Liver (tissue), 8 donors: ENCODE measurements at regions not wholly inside any gene's neighbourhood (a gene's known extent, or its start where the extent isn't known, plus 50 kb on each side); places are given as distances from the start of the nearest gene placed in this dataset.

ENCODE experiments used
- DNase-seq: peaks from one replicate; pipeline ENCODE4 v3.0.0-alpha.2; 2017; ENCODE audit warnings: low spot score
- H3K27ac ChIP-seq, 2 donors: one replicate each; pipeline ENCODE4 v1.7.0; 2013; ENCODE audit warnings: inconsistent platforms in 2 of 2, low read length in 2 of 2, control low read depth in 1 of 2, low read depth in 1 of 2, mild to moderate bottlenecking in 1 of 2
- H3K27me3 ChIP-seq, 4 donors: one replicate each; pipeline versions ENCODE4 v1.6.1 to v1.7.0; 2013; ENCODE audit warnings: low read length in 3 of 4, inconsistent platforms in 1 of 4, mild to moderate bottlenecking in 1 of 4, moderate library complexity in 1 of 4; ENCODE audit not compliant: control insufficient read depth in 4 of 4, insufficient read depth in 4 of 4
- H3K36me3 ChIP-seq, 4 donors: one replicate each; pipeline versions ENCODE4 v1.6.1 to v1.7.0; 2013; ENCODE audit warnings: low read length in 3 of 4, mild to moderate bottlenecking in 3 of 4, low read depth in 1 of 4, moderate library complexity in 1 of 4; ENCODE audit not compliant: control insufficient read depth in 4 of 4, insufficient read depth in 3 of 4
- H3K4me1 ChIP-seq, 4 donors: one replicate each; pipeline versions ENCODE4 v1.6.1 to v1.7.0; 2013; ENCODE audit warnings: low read length in 3 of 4, mild to moderate bottlenecking in 3 of 4, moderate library complexity in 1 of 4; ENCODE audit not compliant: control insufficient read depth in 4 of 4, insufficient read depth in 4 of 4
- H3K4me3 ChIP-seq, 3 donors: one replicate each; pipeline versions ENCODE4 v1.6.1 to v1.7.0; 2013; ENCODE audit warnings: low read length in 3 of 3, control low read depth in 1 of 3, low read depth in 1 of 3, mild to moderate bottlenecking in 1 of 3
- H3K9ac ChIP-seq, 2 donors: one replicate each; pipeline ENCODE4 v1.7.0; 2013; ENCODE audit warnings: low read length in 2 of 2, mild to moderate bottlenecking in 2 of 2, moderate library complexity in 2 of 2, control low read depth in 1 of 2, low read depth in 1 of 2
- H3K9me3 ChIP-seq, 4 donors: one replicate each; pipeline versions ENCODE4 v1.6.1 to v1.7.0; 2013; ENCODE audit warnings: low read length in 3 of 4; ENCODE audit not compliant: control insufficient read depth in 4 of 4
- EGR1 ChIP-seq, 2 donors: IDR thresholded peaks; 2 replicates each; pipeline ENCODE4 v1.6.1; 2016 to 2018; ENCODE audit warnings: antibody characterized with exemption in 2 of 2, low read depth in 2 of 2
- FOXA1 ChIP-seq: IDR thresholded peaks from 2 replicates; pipeline ENCODE4 v1.6.1; 2016; ENCODE audit warnings: antibody characterized with exemption
- FOXA2 ChIP-seq: IDR thresholded peaks from 2 replicates; pipeline ENCODE4 v1.6.1; 2016; ENCODE audit warnings: antibody characterized with exemption
- GABPA ChIP-seq, 2 donors: IDR thresholded peaks in 1 of 2; conservative IDR thresholded peaks in 1 of 2; 2 replicates each; pipeline ENCODE4 v1.6.1; 2016; ENCODE audit warnings: antibody characterized with exemption in 2 of 2, mild to moderate bottlenecking in 1 of 2, moderate library complexity in 1 of 2
- HNF4A ChIP-seq, 2 donors: conservative IDR thresholded peaks; 2 replicates each; pipeline ENCODE4 v1.6.1; 2016; ENCODE audit warnings: antibody characterized with exemption in 2 of 2, mild to moderate bottlenecking in 2 of 2
- HNF4G ChIP-seq: IDR thresholded peaks from 2 replicates; pipeline ENCODE4 v1.6.1; 2016; ENCODE audit warnings: antibody characterized with exemption
- JUND ChIP-seq, 2 donors: IDR thresholded peaks; 2 replicates each; pipeline ENCODE4 v1.6.1; 2016; ENCODE audit warnings: antibody characterized with exemption in 2 of 2
- NR2F2 ChIP-seq: IDR thresholded peaks from 2 replicates; pipeline ENCODE4 v1.6.1; 2016; ENCODE audit warnings: antibody characterized with exemption
- RAD21 ChIP-seq, 2 donors: IDR thresholded peaks; 2 replicates each; pipeline ENCODE4 v1.6.1; 2016; ENCODE audit warnings: antibody characterized with exemption in 2 of 2, mild to moderate bottlenecking in 2 of 2
- RXRA ChIP-seq, 2 donors: IDR thresholded peaks; 2 replicates each; pipeline ENCODE4 v1.6.1; 2017 to 2018; ENCODE audit warnings: antibody characterized with exemption in 2 of 2, mild to moderate bottlenecking in 1 of 2
- SP1 ChIP-seq: IDR thresholded peaks from 2 replicates; pipeline ENCODE4 v1.6.1; 2018; ENCODE audit warnings: antibody characterized with exemption, mild to moderate bottlenecking
- TAF1 ChIP-seq: conservative IDR thresholded peaks from 2 replicates; pipeline ENCODE4 v1.6.1; 2016; ENCODE audit warnings: antibody characterized with exemption, mild to moderate bottlenecking
- YY1 ChIP-seq: IDR thresholded peaks from 2 replicates; pipeline ENCODE4 v1.6.1; 2016; ENCODE audit warnings: antibody characterized with exemption, mild to moderate bottlenecking
- WGBS: extraction: QIAGEN DNeasy Blood & Tissue Kit; methylation state at CpG from one replicate; pipeline ENCODE4 v1.1.7; 2013; 5-methylcytosine and 5-hydroxymethylcytosine counted together
- TF ChIP-seq, protein P1 (sequence below): fragments of 150-350 bp; IDR thresholded peaks from 2 replicates; pipeline ENCODE4 v1.5.1; 2017; ENCODE audit warnings: improper control_type of control experiment, low read depth, low read length; ENCODE audit not compliant: missing input control
- TF ChIP-seq, protein P2 (sequence below): IDR thresholded peaks from 2 replicates; pipeline ENCODE4 v1.6.1; 2016; ENCODE audit warnings: antibody characterized with exemption
- TF ChIP-seq, protein P3 (sequence below): IDR thresholded peaks from 2 replicates; pipeline ENCODE4 v1.6.1; 2016; ENCODE audit warnings: antibody characterized with exemption, mild to moderate bottlenecking
- TF ChIP-seq, protein P4 (sequence below): IDR thresholded peaks from 2 replicates; pipeline ENCODE4 v1.6.1; 2016; ENCODE audit warnings: antibody characterized with exemption
- donor health status: healthy.
- donor health status: healthy.
- donor health status: healthy.
- donor health status: healthy.
- donor health status: healthy.

DNA sequence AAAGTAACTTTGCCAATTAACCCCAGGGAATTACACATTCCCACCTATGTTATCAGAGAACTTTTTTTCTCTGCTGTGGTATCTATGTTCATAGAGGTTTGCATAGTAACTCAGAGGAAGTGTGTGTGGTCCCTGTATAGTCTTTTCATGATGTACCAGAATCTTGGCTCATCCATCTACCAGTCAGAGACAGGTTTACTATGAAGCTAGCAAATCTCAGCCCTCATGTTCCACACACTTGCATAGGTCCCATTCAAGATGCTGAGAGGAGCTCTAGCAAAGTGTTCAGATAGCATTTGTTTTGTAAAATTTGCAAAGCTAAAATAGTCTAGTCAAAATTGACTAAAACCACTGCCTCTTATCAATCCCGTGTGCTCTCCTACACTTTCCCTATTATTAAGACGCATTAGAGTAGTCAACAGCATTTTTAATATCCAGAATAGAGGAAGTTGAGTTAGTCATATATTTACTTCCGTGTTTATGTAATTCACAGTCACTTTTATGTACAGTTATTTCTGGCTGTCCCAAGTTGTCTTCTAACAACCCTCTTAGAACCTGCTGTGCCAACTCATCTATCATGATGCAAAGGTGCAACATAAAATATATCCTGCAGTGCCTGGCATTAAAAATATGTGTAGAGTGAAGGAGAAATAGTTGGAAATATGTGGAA, 184.2 kb downstream of the FAM76B start:
- whole genome bisulfite sequencing, result 76% methylated on average over 3 of the region's 3 CpGs
- H3K4me1 ChIP-seq, result peaks cover 0 to under 1% (median 0%) of the 10 kb centered on the region in 4 donors
- TF ChIP-seq HNF4A (conservative IDR thresholded peaks at IDR 0.05) (no peak), NR2F2 (no peak), RXRA (IDR thresholded peaks at IDR 0.05) (no peak), FOXA1 (no peak), GABPA (IDR thresholded peaks at IDR 0.05 in 1 of 2, conservative IDR thresholded peaks at IDR 0.05 in 1 of 2) (no peak)
- TF ChIP-seq, protein P1, sequence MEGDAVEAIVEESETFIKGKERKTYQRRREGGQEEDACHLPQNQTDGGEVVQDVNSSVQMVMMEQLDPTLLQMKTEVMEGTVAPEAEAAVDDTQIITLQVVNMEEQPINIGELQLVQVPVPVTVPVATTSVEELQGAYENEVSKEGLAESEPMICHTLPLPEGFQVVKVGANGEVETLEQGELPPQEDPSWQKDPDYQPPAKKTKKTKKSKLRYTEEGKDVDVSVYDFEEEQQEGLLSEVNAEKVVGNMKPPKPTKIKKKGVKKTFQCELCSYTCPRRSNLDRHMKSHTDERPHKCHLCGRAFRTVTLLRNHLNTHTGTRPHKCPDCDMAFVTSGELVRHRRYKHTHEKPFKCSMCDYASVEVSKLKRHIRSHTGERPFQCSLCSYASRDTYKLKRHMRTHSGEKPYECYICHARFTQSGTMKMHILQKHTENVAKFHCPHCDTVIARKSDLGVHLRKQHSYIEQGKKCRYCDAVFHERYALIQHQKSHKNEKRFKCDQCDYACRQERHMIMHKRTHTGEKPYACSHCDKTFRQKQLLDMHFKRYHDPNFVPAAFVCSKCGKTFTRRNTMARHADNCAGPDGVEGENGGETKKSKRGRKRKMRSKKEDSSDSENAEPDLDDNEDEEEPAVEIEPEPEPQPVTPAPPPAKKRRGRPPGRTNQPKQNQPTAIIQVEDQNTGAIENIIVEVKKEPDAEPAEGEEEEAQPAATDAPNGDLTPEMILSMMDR, result no peak
- no peak for DNase-seq
- H3K36me3 ChIP-seq, result no peaks in the 10 kb centered on the region
- H3K27ac ChIP-seq, result no peak overlapping the region
- no peak overlapping the region for H3K4me3 ChIP-seq
- no peaks in the 10 kb centered on the region for H3K9me3 ChIP-seq
- no peak overlapping the region for H3K9ac ChIP-seq
- no peaks in the 10 kb centered on the region for H3K27me3 ChIP-seq

DNA sequence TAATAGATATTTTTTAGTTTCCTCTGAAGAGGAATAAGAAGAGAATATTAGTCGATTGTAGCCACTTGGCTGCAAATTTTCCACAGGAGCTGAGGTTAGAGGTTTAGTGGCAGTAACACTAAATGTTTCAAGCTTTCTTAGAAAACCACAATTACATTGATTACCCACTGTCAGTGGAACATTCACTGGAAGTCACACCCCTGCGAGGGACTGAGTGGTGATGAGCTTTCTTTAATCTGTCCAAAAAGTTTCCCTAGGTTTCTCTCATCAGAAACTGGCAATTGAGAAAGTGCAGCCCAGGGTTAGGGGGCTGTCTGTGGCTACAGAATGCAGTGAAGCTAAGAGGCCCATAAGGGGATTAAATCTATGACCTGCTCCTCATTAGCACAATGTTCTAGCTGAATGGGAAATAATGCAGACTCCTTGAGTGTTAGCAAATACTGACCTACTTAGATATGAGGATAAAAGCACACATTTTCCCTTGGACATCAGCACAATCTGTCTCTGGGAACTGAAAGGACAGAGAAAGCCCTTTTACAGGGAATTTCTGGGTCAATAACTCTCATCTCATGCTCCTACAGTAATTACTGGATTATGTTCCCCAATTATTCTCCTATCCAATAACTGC, 189.5 kb downstream of the FAM76B start:
- peaks cover 0 to 4% (median 0%) of the 10 kb centered on the region in 4 donors for H3K4me1 ChIP-seq
- TF ChIP-seq GABPA (IDR thresholded peaks at IDR 0.05 in 1 of 2, conservative IDR thresholded peaks at IDR 0.05 in 1 of 2) (no peak), YY1 (no peak), NR2F2 (peak; percentile 59), FOXA2 (no peak), HNF4A (conservative IDR thresholded peaks at IDR 0.05) (no peak), RAD21 (IDR thresholded peaks at IDR 0.05) (peak in 1 of 2 donors; percentile 20), SP1 (peak; percentile 15)
- 52% methylated on average over 2 of the region's 2 CpGs for WGBS
- no peaks in the 10 kb centered on the region for H3K27me3 ChIP-seq
- no peaks in the 10 kb centered on the region for H3K36me3 ChIP-seq
- H3K27ac ChIP-seq, result no peak overlapping the region
- no peak overlapping the region for H3K9ac ChIP-seq
- H3K4me3 ChIP-seq, result no peak overlapping the region
- H3K9me3 ChIP-seq, result no peaks in the 10 kb centered on the region
- DNase-seq, result no peak

DNA sequence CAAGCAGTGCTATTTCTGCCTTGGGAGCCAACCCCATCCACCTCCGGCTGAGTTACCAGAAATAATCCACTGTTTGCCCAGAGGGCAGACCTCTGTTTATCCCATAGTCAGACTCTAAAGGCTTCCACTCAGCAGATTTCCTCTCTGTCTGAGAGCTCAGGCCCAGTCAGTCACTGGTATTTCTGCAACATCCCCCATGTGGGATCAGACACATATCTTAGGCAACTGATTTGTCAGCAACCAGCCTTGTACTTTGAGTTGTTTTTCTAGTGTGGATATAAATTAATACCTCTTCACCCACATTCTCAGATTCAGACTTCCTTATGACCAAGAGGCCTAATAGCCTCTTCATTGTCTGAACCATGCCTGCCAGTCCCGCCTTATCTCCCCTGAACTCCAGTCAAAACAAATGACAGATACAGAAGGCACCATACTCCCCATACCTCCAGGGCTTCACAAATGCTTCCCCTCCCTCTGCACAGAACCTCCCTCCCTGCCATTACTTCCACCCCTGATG, 193.6 kb downstream of the FAM76B start:
- Histone ChIP-seq H3K27me3 (no peaks in the 10 kb centered on the region), H3K4me3 (no peak overlapping the region), H3K9ac (no peak overlapping the region), H3K4me1 (peaks cover 0 to 11% (median 7%) of the 10 kb centered on the region in 4 donors), H3K27ac (no peak overlapping the region), H3K36me3 (no peaks in the 10 kb centered on the region), H3K9me3 (no peaks in the 10 kb centered on the region)
- TF ChIP-seq TAF1 (no peak), FOXA2 (no peak), EGR1 (IDR thresholded peaks at IDR 0.05; ENCODE audit: low read depth in 2 of 2) (no peak), RXRA (IDR thresholded peaks at IDR 0.05) (no peak), HNF4A (conservative IDR thresholded peaks at IDR 0.05) (no peak), SP1 (no peak), JUND (IDR thresholded peaks at IDR 0.05) (no peak), HNF4G (no peak), GABPA (IDR thresholded peaks at IDR 0.05 in 1 of 2, conservative IDR thresholded peaks at IDR 0.05 in 1 of 2) (no peak), YY1 (no peak), RAD21 (IDR thresholded peaks at IDR 0.05) (no peak), FOXA1 (no peak)
- TF ChIP-seq, protein P2, sequence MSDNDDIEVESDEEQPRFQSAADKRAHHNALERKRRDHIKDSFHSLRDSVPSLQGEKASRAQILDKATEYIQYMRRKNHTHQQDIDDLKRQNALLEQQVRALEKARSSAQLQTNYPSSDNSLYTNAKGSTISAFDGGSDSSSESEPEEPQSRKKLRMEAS, result no peak
- TF ChIP-seq, protein P3, sequence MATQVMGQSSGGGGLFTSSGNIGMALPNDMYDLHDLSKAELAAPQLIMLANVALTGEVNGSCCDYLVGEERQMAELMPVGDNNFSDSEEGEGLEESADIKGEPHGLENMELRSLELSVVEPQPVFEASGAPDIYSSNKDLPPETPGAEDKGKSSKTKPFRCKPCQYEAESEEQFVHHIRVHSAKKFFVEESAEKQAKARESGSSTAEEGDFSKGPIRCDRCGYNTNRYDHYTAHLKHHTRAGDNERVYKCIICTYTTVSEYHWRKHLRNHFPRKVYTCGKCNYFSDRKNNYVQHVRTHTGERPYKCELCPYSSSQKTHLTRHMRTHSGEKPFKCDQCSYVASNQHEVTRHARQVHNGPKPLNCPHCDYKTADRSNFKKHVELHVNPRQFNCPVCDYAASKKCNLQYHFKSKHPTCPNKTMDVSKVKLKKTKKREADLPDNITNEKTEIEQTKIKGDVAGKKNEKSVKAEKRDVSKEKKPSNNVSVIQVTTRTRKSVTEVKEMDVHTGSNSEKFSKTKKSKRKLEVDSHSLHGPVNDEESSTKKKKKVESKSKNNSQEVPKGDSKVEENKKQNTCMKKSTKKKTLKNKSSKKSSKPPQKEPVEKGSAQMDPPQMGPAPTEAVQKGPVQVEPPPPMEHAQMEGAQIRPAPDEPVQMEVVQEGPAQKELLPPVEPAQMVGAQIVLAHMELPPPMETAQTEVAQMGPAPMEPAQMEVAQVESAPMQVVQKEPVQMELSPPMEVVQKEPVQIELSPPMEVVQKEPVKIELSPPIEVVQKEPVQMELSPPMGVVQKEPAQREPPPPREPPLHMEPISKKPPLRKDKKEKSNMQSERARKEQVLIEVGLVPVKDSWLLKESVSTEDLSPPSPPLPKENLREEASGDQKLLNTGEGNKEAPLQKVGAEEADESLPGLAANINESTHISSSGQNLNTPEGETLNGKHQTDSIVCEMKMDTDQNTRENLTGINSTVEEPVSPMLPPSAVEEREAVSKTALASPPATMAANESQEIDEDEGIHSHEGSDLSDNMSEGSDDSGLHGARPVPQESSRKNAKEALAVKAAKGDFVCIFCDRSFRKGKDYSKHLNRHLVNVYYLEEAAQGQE, result no peak
- TF ChIP-seq, protein P4, sequence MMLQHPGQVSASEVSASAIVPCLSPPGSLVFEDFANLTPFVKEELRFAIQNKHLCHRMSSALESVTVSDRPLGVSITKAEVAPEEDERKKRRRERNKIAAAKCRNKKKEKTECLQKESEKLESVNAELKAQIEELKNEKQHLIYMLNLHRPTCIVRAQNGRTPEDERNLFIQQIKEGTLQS, result no peak
- TF ChIP-seq, protein P1, result no peak
- DNase-seq, result no peak
- WGBS, result 94% methylated on average over 2 of the region's 2 CpGs
